HG03442 (cell line): ENCODE measurements at regions not wholly inside any gene's neighbourhood (a gene's known extent, or its start where the extent isn't known, plus 50 kb on each side); places are given as distances from the start of the nearest gene placed in this dataset.
A peak's percentile ranks its signal among the peaks of the same experiment; 100 is the strongest.

Source experiments
- ATAC-seq: cut with Tn5 transposase; IDR thresholded peaks from one replicate; pipeline ENCODE4 v1.9.1; 2021; ENCODE audit warnings: mild to moderate bottlenecking, moderate library complexity; ENCODE audit not compliant: unreplicated experiment

GRCh38 chr13:44171156-44171555, 202.5 kb upstream of the SERP2 start:
- ATAC-seq = no peak

- ATAC-seq = no peak
These were observed 201.8 kb upstream of the SERP2 start for GRCh38 chr13:44171861-44172260.

- ATAC-seq = no peak
These were observed 201.3 kb upstream of the SERP2 start for GRCh38 chr13:44172281-44172810.

- no peak for ATAC-seq
These were observed 198.7 kb upstream of the SERP2 start for GRCh38 chr13:44174769-44175425.

GRCh38 chr13:44176173-44176572, 197.5 kb upstream of the SERP2 start:
- no peak for ATAC-seq

- no peak for ATAC-seq
These were observed 192.6 kb upstream of the SERP2 start for GRCh38 chr13:44180876-44181536.

- no peak for ATAC-seq
These were observed 191.7 kb upstream of the SERP2 start for GRCh38 chr13:44181931-44182330.

- ATAC-seq = no peak
These were observed 188.9 kb upstream of the SERP2 start for GRCh38 chr13:44184740-44185139.

GRCh38 chr13:44188257-44188656, 185.4 kb upstream of the SERP2 start:
- no peak for ATAC-seq

GRCh38 chr13:44189085-44189484, 184.5 kb upstream of the SERP2 start:
- no peak for ATAC-seq

- no peak for ATAC-seq
These were observed 182.5 kb upstream of the SERP2 start for GRCh38 chr13:44191103-44191502.

- ATAC-seq = no peak
These were observed 182.0 kb upstream of the SERP2 start for GRCh38 chr13:44191504-44192171.

- ATAC-seq = no peak
These were observed 179.9 kb upstream of the SERP2 start for GRCh38 chr13:44193731-44194130.

GRCh38 chr13:44195245-44195644, 178.4 kb upstream of the SERP2 start:
- ATAC-seq = no peak

- no peak for ATAC-seq
These were observed 177.3 kb upstream of the SERP2 start for GRCh38 chr13:44196196-44196751.

GRCh38 chr13:44197791-44198770, 175.5 kb upstream of the SERP2 start:
- peak; percentile 89 for ATAC-seq

GRCh38 chr13:44198826-44199225, 174.8 kb upstream of the SERP2 start:
- no peak for ATAC-seq

- ATAC-seq = no peak
These were observed 173.9 kb upstream of the SERP2 start for GRCh38 chr13:44199627-44200207.

- ATAC-seq = no peak
These were observed 167.2 kb upstream of the SERP2 start for GRCh38 chr13:44206434-44206833.

- no peak for ATAC-seq
These were observed 166.1 kb upstream of the SERP2 start for GRCh38 chr13:44207476-44207875.
